ENCODE measurements at regions not wholly inside any gene's neighbourhood (a gene's known extent, or its start where the extent isn't known, plus 50 kb on each side); places are given as distances from the start of the nearest gene placed in this dataset.
A peak's percentile ranks its signal among the peaks of the same experiment; 100 is the strongest.

- DNase-seq (ENCODE audit: low spot score), result peak; percentile 35
- no peak for TF ChIP-seq CTCF (IDR thresholded peaks at IDR 0.05; ENCODE audit: extremely low read depth, missing control alignments)
Observed at GRCh38 chr1:221839782-221840395, 98.0 kb upstream of the DUSP10 start.

- no peak for TF ChIP-seq CTCF (IDR thresholded peaks at IDR 0.05; ENCODE audit: extremely low read depth, missing control alignments)
- DNase-seq (ENCODE audit: low spot score), result no peak
Observed at GRCh38 chr1:221839321-221839720, 97.4 kb upstream of the DUSP10 start.

- peak; percentile 32 for DNase-seq (ENCODE audit: low spot score)
- TF ChIP-seq CTCF (IDR thresholded peaks at IDR 0.05; ENCODE audit: extremely low read depth, missing control alignments), result no peak
Observed at GRCh38 chr1:221837896-221838295, 96.0 kb upstream of the DUSP10 start.

- TF ChIP-seq CTCF (IDR thresholded peaks at IDR 0.05; ENCODE audit: extremely low read depth, missing control alignments), result no peak
- no peak for DNase-seq (ENCODE audit: low spot score)
Observed at GRCh38 chr1:221834698-221835513, 93.0 kb upstream of the DUSP10 start.

- no peak for DNase-seq (ENCODE audit: low spot score)
- TF ChIP-seq CTCF (IDR thresholded peaks at IDR 0.05; ENCODE audit: extremely low read depth, missing control alignments), result no peak
Observed at GRCh38 chr1:221832617-221833016, 90.7 kb upstream of the DUSP10 start.

- no peak for TF ChIP-seq CTCF (IDR thresholded peaks at IDR 0.05; ENCODE audit: extremely low read depth, missing control alignments)
- no peak for DNase-seq (ENCODE audit: low spot score)
Observed at GRCh38 chr1:221832151-221832550, 90.3 kb upstream of the DUSP10 start.

- DNase-seq (ENCODE audit: low spot score), result no peak
- TF ChIP-seq CTCF (IDR thresholded peaks at IDR 0.05; ENCODE audit: extremely low read depth, missing control alignments), result no peak
Observed at GRCh38 chr1:221829327-221830015, 87.6 kb upstream of the DUSP10 start.

All from GM20000 (cell line).